ENCODE measurements at regions not wholly inside any gene's neighbourhood (a gene's known extent, or its start where the extent isn't known, plus 50 kb on each side); places are given as distances from the start of the nearest gene placed in this dataset.

GRCh38 chr5:175035882-175036533 is 311.6 kb downstream of the MSX2 start:
- peaks cover 6% of the 10 kb centered on the region for H3K9me3 Mint-ChIP-seq
- H3K27me3 Mint-ChIP-seq, result peaks cover 10% of the 10 kb centered on the region
- H3K4me3 Mint-ChIP-seq, result no peak overlapping the region
- DNase-seq (ENCODE audit: extremely low spot score, unreplicated experiment), result no peak
- no peaks in the 10 kb centered on the region for H3K36me3 Mint-ChIP-seq
- no peak overlapping the region for H3K27ac Mint-ChIP-seq
- no peaks in the 10 kb centered on the region for H3K4me1 Mint-ChIP-seq (ENCODE audit: unreplicated experiment)
- TF ChIP-seq CTCF (conservative IDR thresholded peaks at IDR 0.05), result no peak

GRCh38 chr5:175034924-175035323 is 310.5 kb downstream of the MSX2 start:
- Mint-ChIP-seq H3K36me3 (no peaks in the 10 kb centered on the region), H3K27me3 (peaks cover 10% of the 10 kb centered on the region)

GRCh38 chr5:175032741-175033151 is 308.4 kb downstream of the MSX2 start:
- Mint-ChIP-seq H3K9me3 (peaks cover 6% of the 10 kb centered on the region), H3K27ac (no peak overlapping the region), H3K36me3 (no peaks in the 10 kb centered on the region), H3K27me3 (peaks cover 6% of the 10 kb centered on the region), H3K4me3 (no peak overlapping the region), H3K4me1 (ENCODE audit: unreplicated experiment) (peaks cover under 1% of the 10 kb centered on the region)
- TF ChIP-seq CTCF (conservative IDR thresholded peaks at IDR 0.05), result no peak
- DNase-seq (ENCODE audit: extremely low spot score, unreplicated experiment), result no peak

More at GRCh38 chr5:175034924-175035323, 310.5 kb downstream of the MSX2 start:
- no peak for TF ChIP-seq CTCF (conservative IDR thresholded peaks at IDR 0.05)
- no peaks in the 10 kb centered on the region for H3K4me1 Mint-ChIP-seq (ENCODE audit: unreplicated experiment)
- no peak for DNase-seq (ENCODE audit: extremely low spot score, unreplicated experiment)
- H3K9me3 Mint-ChIP-seq, result peaks cover 6% of the 10 kb centered on the region
- H3K4me3 Mint-ChIP-seq, result no peak overlapping the region
- H3K27ac Mint-ChIP-seq, result no peak overlapping the region

- H3K4me3 Mint-ChIP-seq, result no peak overlapping the region
Measured at GRCh38 chr5:175032013-175032412, 307.6 kb downstream of the MSX2 start.

GRCh38 chr5:175027390-175027789 is 303.0 kb downstream of the MSX2 start:
- Mint-ChIP-seq H3K9me3 (peaks cover 18% of the 10 kb centered on the region), H3K36me3 (peaks cover 3% of the 10 kb centered on the region), H3K4me3 (no peak overlapping the region), H3K4me1 (ENCODE audit: unreplicated experiment) (peaks cover 6% of the 10 kb centered on the region), H3K27me3 (peaks cover 11% of the 10 kb centered on the region), H3K27ac (no peak overlapping the region)
- DNase-seq (ENCODE audit: extremely low spot score, unreplicated experiment), result no peak
- TF ChIP-seq CTCF (conservative IDR thresholded peaks at IDR 0.05), result no peak

More at GRCh38 chr5:175032013-175032412, 307.6 kb downstream of the MSX2 start:
- H3K36me3 Mint-ChIP-seq, result peaks cover 3% of the 10 kb centered on the region
- no peak for TF ChIP-seq CTCF (conservative IDR thresholded peaks at IDR 0.05)
- DNase-seq (ENCODE audit: extremely low spot score, unreplicated experiment), result no peak
- peaks cover 10% of the 10 kb centered on the region for H3K9me3 Mint-ChIP-seq
- H3K27ac Mint-ChIP-seq, result no peak overlapping the region
- H3K4me1 Mint-ChIP-seq (ENCODE audit: unreplicated experiment), result peaks cover 6% of the 10 kb centered on the region
- peaks cover 11% of the 10 kb centered on the region for H3K27me3 Mint-ChIP-seq

All from type B pancreatic cell (in vitro differentiated cells).